Activated CD4-positive, alpha-beta T cell treated with anti-CD3 and anti-CD28 coated beads, Interleukin-2, amount 10 ng/mL, durations not matched to agents 24 days and 14 days (primary cell): ENCODE measurements at regions not wholly inside any gene's neighbourhood (a gene's known extent, or its start where the extent isn't known, plus 50 kb on each side); places are given as distances from the start of the nearest gene placed in this dataset.

Experiments used
- DNase-seq: peaks from one replicate; pipeline ENCODE4 v3.0.0; 2022
- H3K27ac Mint-ChIP-seq: one replicate; pipeline ENCODE4 v1.8.0; 2022; ENCODE audit warnings: mild to moderate bottlenecking, mixed read lengths
- H3K27me3 Mint-ChIP-seq: one replicate; pipeline ENCODE4 v1.8.0; 2022; ENCODE audit warnings: mixed read lengths
- H3K36me3 Mint-ChIP-seq: one replicate; pipeline ENCODE4 v1.8.0; 2022; ENCODE audit warnings: low read depth, mild to moderate bottlenecking, mixed read lengths
- H3K4me1 Mint-ChIP-seq: one replicate; pipeline ENCODE4 v1.8.0; 2021; ENCODE audit warnings: mixed read lengths
- H3K4me3 Mint-ChIP-seq: one replicate; pipeline ENCODE4 v1.8.0; 2022; ENCODE audit warnings: mild to moderate bottlenecking, moderate library complexity, mixed read lengths
- H3K9me3 Mint-ChIP-seq: one replicate; pipeline ENCODE4 v1.8.0; 2021; ENCODE audit warnings: mixed read lengths
- intact Hi-C: fragments of 100-400 bp; cut with micrococcal nuclease; formaldehyde crosslinking; loops from one replicate; pipeline ENCODE4 v1.15.1; 2023

DNA sequence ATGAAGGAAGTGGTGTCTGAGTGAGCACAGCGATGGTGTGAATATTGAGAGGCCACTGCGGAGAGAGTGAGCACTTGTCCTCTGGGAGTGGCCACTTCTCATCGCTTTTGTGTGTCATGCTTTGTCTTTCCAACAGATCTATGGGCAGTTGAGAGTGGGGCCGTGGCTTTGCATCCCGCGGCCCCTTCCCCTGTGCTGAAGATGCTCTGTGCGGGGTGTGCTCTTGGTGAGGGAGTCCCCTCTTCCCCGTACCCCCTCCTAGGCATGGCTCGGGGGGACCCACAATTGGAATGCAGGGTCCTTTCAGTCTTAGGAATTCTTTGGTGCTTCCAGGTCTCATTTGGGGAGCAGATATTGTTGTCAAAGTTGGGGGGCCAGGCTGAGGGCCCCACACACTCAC, 197.3 kb upstream of the WSCD1 start:
- Mint-ChIP-seq H3K4me1 (no peaks in the 10 kb centered on the region), H3K27ac (no peak overlapping the region), H3K36me3 (no peaks in the 10 kb centered on the region), H3K9me3 (no peaks in the 10 kb centered on the region), H3K4me3 (no peak overlapping the region), H3K27me3 (peaks cover 5% of the 10 kb centered on the region)
- no peak for DNase-seq
- intact Hi-C loops, result no loop called here

GRCh38 chr17:5873781-5874180, 196.4 kb upstream of the WSCD1 start:
- intact Hi-C loops, result no loop called here
- no peak for DNase-seq
- no peaks in the 10 kb centered on the region for H3K36me3 Mint-ChIP-seq
- no peak overlapping the region for H3K4me3 Mint-ChIP-seq
- no peak overlapping the region for H3K27ac Mint-ChIP-seq
- H3K4me1 Mint-ChIP-seq, result no peaks in the 10 kb centered on the region
- H3K27me3 Mint-ChIP-seq, result peaks cover 5% of the 10 kb centered on the region
- H3K9me3 Mint-ChIP-seq, result no peaks in the 10 kb centered on the region

GRCh38 chr17:5874486-5874885, 195.7 kb upstream of the WSCD1 start:
- DNase-seq, result no peak

GRCh38 chr17:5877366-5877765, 192.8 kb upstream of the WSCD1 start:
- intact Hi-C loops, result no loop called here
- H3K27ac Mint-ChIP-seq, result no peak overlapping the region

More at GRCh38 chr17:5874486-5874885, 195.7 kb upstream of the WSCD1 start:
- H3K9me3 Mint-ChIP-seq, result no peaks in the 10 kb centered on the region
- H3K4me3 Mint-ChIP-seq, result no peak overlapping the region
- no peaks in the 10 kb centered on the region for H3K36me3 Mint-ChIP-seq
- intact Hi-C loops, result no loop called here
- peaks cover 5% of the 10 kb centered on the region for H3K27me3 Mint-ChIP-seq
- H3K4me1 Mint-ChIP-seq, result no peaks in the 10 kb centered on the region
- H3K27ac Mint-ChIP-seq, result no peak overlapping the region

DNA sequence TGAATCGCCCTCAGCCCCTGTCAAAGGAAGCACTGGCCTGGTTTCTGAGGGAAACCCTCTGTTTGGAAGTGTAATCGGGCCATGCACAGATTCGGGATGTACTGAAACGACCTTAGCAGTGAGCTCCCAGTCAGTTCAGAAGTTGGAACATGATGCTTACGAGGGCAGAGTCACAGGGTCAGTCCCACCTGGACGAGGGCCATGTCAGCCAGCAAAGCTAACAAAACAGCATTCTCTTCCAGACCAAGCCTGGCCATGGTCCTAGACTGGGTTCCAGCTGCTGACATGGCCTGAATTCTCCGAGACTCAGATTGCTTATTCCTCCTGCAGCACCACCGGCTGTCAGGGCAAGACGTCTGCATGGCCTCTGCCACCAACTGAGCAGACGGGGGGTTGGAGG, 192.2 kb upstream of the WSCD1 start:
- H3K27me3 Mint-ChIP-seq, result peaks cover 10% of the 10 kb centered on the region

More at GRCh38 chr17:5877366-5877765, 192.8 kb upstream of the WSCD1 start:
- Mint-ChIP-seq H3K27me3 (peaks cover 10% of the 10 kb centered on the region), H3K36me3 (no peaks in the 10 kb centered on the region), H3K4me3 (no peak overlapping the region), H3K4me1 (no peaks in the 10 kb centered on the region), H3K9me3 (no peaks in the 10 kb centered on the region)
- no peak for DNase-seq

DNA sequence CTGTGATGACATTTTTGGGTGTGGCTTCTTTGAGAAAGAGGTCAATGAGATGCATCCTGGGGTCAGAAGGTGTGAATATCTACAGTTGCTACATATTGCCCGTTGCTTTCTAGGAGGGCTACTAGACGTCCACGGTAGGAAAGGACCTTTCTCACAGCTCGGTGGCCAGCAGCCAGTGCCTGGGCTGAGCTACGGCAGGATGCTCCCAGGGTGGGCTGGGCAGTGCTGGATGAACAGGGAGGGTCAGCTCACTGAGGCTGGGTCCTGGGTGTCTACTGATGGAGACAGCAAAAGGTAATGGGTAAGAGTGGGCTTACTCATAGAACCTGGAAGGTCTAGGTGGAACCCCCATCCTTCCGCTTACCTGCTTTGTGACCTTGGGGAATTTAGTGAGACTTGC, 188.3 kb upstream of the WSCD1 start:
- no peaks in the 10 kb centered on the region for H3K4me1 Mint-ChIP-seq
- intact Hi-C loops, result no loop called here
- no peaks in the 10 kb centered on the region for H3K36me3 Mint-ChIP-seq
- H3K27me3 Mint-ChIP-seq, result peaks cover 4% of the 10 kb centered on the region
- H3K9me3 Mint-ChIP-seq, result no peaks in the 10 kb centered on the region
- no peak overlapping the region for H3K4me3 Mint-ChIP-seq
- no peak for DNase-seq
- no peak overlapping the region for H3K27ac Mint-ChIP-seq

More for the DNA sequence above, 192.2 kb upstream of the WSCD1 start:
- Mint-ChIP-seq H3K4me1 (no peaks in the 10 kb centered on the region), H3K36me3 (no peaks in the 10 kb centered on the region), H3K27ac (no peak overlapping the region), H3K9me3 (no peaks in the 10 kb centered on the region), H3K4me3 (no peak overlapping the region)
- intact Hi-C loops, result no loop called here
- no peak for DNase-seq

GRCh38 chr17:5883775-5884665, 186.2 kb upstream of the WSCD1 start:
- Mint-ChIP-seq H3K4me3 (no peak overlapping the region), H3K27ac (no peak overlapping the region), H3K9me3 (no peaks in the 10 kb centered on the region), H3K27me3 (peaks cover 7% of the 10 kb centered on the region), H3K36me3 (no peaks in the 10 kb centered on the region), H3K4me1 (no peaks in the 10 kb centered on the region)
- DNase-seq, result no peak
- intact Hi-C loops, result no loop called here

- intact Hi-C loops, result no loop called here
- no peak overlapping the region for H3K27ac Mint-ChIP-seq
- H3K4me3 Mint-ChIP-seq, result no peak overlapping the region
- no peak for DNase-seq
- H3K4me1 Mint-ChIP-seq, result no peaks in the 10 kb centered on the region
- peaks cover 9% of the 10 kb centered on the region for H3K27me3 Mint-ChIP-seq
- H3K9me3 Mint-ChIP-seq, result no peaks in the 10 kb centered on the region
- H3K36me3 Mint-ChIP-seq, result no peaks in the 10 kb centered on the region
Measured at GRCh38 chr17:5885336-5885735, 184.8 kb upstream of the WSCD1 start.

- no peak overlapping the region for H3K27ac Mint-ChIP-seq
- H3K4me3 Mint-ChIP-seq, result no peak overlapping the region
- H3K9me3 Mint-ChIP-seq, result no peaks in the 10 kb centered on the region
- H3K36me3 Mint-ChIP-seq, result no peaks in the 10 kb centered on the region
- DNase-seq, result no peak
- H3K4me1 Mint-ChIP-seq, result no peaks in the 10 kb centered on the region
- intact Hi-C loops, result no loop called here
- H3K27me3 Mint-ChIP-seq, result peaks cover 17% of the 10 kb centered on the region
Measured at GRCh38 chr17:5888811-5889210, 181.4 kb upstream of the WSCD1 start.

DNA sequence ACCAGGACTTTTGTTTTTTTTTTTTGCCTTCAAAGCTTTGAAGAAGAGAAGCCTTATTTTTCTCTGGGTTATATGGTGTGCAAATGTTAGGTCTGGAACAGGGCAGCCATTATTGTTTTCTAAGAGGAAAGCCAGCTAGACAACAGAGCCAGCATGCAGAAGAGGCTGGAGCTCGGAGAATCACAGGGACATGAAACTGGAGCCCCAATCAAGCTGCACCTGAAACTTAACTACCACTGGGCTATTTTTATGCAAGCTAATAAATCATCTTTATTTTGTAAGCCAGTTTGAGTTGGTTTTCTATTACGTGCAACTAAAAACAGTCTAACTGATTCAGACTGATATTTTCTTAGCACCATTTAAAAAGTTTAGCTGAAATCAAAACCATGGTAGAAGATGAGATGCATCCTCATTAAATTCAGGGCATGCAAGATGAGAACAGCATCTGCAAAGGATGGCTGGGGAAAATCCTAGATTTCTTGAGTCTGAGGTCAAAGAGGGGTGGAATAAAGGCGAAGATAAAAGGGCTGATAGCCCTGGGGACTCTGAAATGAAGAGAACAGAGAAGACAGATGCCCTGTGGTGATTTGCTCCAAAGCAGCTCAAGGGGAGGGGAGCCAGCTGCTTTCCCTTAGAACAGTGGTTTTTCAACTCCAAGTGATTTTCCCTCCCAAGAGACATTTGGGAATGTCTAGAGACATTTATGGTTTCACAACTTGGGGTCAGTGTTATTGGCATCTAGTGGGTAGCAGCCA, 177.1 kb upstream of the WSCD1 start:
- Mint-ChIP-seq H3K27me3 (peaks cover 19% of the 10 kb centered on the region), H3K36me3 (no peaks in the 10 kb centered on the region), H3K9me3 (no peaks in the 10 kb centered on the region), H3K4me3 (no peak overlapping the region), H3K4me1 (no peaks in the 10 kb centered on the region), H3K27ac (no peak overlapping the region)
- no peak for DNase-seq
- intact Hi-C loops, result no loop called here

GRCh38 chr17:5893741-5894140, 176.4 kb upstream of the WSCD1 start:
- no peaks in the 10 kb centered on the region for H3K9me3 Mint-ChIP-seq
- H3K27me3 Mint-ChIP-seq, result peaks cover 17% of the 10 kb centered on the region
- H3K4me1 Mint-ChIP-seq, result no peaks in the 10 kb centered on the region
- intact Hi-C loops, result no loop called here
- no peak overlapping the region for H3K27ac Mint-ChIP-seq
- no peak overlapping the region for H3K4me3 Mint-ChIP-seq
- no peaks in the 10 kb centered on the region for H3K36me3 Mint-ChIP-seq
- DNase-seq, result no peak

- Mint-ChIP-seq H3K4me1 (no peaks in the 10 kb centered on the region), H3K27me3 (peaks cover 11% of the 10 kb centered on the region), H3K27ac (no peak overlapping the region), H3K36me3 (no peaks in the 10 kb centered on the region), H3K4me3 (no peak overlapping the region), H3K9me3 (no peaks in the 10 kb centered on the region)
- intact Hi-C loops, result no loop called here
- DNase-seq, result no peak
Measured at GRCh38 chr17:5895276-5895675, 174.9 kb upstream of the WSCD1 start.

- H3K36me3 Mint-ChIP-seq, result no peaks in the 10 kb centered on the region
- no peak overlapping the region for H3K27ac Mint-ChIP-seq
- no peak for DNase-seq
- intact Hi-C loops, result no loop called here
- H3K9me3 Mint-ChIP-seq, result no peaks in the 10 kb centered on the region
- peaks cover 11% of the 10 kb centered on the region for H3K27me3 Mint-ChIP-seq
- no peaks in the 10 kb centered on the region for H3K4me1 Mint-ChIP-seq
- no peak overlapping the region for H3K4me3 Mint-ChIP-seq
Measured at GRCh38 chr17:5896215-5896614, 174.0 kb upstream of the WSCD1 start.

DNA sequence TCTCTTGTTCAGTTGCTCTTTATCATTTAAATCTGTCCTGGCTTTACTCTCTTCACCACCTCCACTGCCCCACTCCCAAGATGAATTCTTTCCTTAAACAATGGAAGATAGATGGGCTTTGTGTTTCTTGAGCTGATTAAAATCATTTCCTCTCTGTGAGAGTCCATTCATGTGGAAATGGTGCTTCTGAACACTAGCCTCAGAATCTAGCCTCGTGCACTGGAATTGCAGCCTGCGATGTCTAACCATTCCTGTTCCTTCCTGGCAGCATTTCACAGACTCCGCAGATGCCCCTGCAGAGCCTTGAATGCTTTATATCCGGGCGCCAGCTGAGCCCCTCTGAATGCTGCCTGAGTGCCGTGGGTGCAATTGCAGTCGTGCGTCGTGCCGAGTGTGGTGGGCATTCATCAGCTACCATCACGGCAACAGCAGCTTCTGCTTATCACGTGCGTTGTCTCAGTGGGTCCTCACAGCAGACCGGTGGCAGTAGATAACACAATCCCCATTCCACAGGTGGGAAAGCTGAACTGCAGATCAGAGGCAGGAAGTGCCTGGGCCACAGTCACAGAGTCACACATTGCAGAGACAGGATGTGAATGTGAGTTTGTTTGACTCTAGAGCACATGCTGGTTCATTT, 172.8 kb upstream of the WSCD1 start:
- Mint-ChIP-seq H3K9me3 (peaks cover 2% of the 10 kb centered on the region), H3K27me3 (peaks cover 7% of the 10 kb centered on the region), H3K36me3 (no peaks in the 10 kb centered on the region), H3K4me1 (no peaks in the 10 kb centered on the region), H3K4me3 (no peak overlapping the region), H3K27ac (no peak overlapping the region)
- intact Hi-C loops, result no loop called here
- DNase-seq, result no peak
